CMK (cell line): ENCODE measurements at regions not wholly inside any gene's neighbourhood (a gene's known extent, or its start where the extent isn't known, plus 50 kb on each side); places are given as distances from the start of the nearest gene placed in this dataset.

Experiments used
- DNase-seq: peaks from one replicate; pipeline ENCODE4 v3.0.0-alpha.2; 2010; ENCODE audit warnings: low read depth

DNA sequence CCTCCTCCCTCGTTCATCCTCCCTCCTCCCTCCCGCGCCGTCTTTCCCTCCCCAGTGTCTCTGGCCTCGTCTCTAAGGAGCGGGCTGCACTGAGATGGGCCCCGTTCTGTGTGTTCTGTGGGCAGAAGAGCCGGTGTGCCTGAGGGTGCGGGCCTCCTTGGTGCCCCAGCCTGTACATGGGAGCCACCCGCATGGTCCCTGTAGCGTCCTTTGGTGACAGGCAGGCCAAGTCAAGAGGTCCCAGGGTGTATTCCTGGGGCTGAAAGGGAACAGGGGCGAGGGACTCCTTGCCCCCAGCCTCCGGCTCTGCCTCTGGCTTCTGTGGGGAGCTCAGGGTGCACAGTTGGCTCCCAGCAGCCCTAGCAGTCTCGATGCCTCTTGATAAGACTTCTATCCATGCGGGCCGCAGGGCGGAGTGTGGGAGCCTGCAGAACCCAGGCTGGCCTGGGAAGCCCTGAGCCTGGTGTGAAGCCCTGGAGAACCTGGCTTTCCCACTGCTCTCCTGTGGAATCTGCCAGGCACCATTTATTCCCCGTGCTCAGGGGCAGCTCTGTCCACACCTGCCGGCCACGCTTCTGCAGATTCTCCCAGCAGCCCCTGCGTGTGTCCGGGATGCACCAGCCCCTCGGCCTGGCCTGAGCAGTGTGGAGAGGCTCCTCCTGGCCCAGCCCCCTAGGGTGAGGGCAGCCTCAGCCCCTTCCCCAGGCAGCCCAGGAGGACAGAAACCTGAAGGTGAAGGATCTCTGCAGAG is 181.3 kb downstream of the KIF26A start:
- no peak for DNase-seq

- no peak for DNase-seq
Measured at GRCh38 chr14:104320611-104321086, 182.3 kb downstream of the KIF26A start.

- DNase-seq, result no peak
Measured at GRCh38 chr14:104321088-104321801, 182.9 kb downstream of the KIF26A start.

- DNase-seq, result no peak
Measured at GRCh38 chr14:104321802-104322130, 183.4 kb downstream of the KIF26A start.

DNA sequence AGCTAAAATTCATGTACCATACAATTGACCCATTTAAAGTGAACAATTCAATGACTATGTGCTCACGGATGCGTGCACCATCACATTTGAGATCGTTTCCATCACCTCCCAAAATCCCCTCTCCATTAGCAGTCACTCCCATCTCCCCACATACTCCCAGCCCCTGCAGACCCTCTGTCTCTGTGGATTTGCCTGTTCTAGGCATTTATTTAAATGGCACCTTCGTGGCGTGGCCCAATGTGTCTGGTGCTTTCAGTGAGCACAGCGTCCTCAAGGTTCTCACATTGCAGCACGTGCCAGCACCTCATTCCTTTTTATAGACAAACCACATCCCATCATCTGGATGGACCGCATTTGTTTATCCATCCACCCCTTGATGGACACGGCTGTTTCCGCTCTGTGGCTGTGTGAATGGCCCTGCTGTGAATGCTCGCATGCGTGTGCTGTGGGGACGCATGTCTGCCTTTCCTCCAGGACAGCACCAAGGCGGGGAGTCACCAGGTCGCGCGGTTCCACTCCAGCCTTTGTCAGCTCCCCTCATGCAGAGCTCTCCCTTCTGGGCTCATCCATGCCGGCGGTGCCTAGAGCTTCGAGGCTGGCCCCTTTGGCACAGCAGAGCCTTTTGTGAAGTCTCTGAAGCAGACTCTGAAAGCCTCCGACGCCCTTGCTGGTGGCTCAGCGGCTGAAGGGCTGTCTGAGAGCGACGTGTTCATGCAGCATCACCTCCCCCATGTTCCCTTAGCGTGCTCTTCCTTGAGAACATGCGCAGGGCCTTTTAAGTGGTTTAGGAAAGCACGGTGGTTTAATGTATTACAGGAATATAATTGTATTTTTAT is 184.4 kb downstream of the KIF26A start:
- DNase-seq, result no peak

GRCh38 chr14:104323551-104324175 is 185.3 kb downstream of the KIF26A start:
- no peak for DNase-seq

GRCh38 chr14:104326848-104327247 is 188.5 kb downstream of the KIF26A start:
- no peak for DNase-seq

DNA sequence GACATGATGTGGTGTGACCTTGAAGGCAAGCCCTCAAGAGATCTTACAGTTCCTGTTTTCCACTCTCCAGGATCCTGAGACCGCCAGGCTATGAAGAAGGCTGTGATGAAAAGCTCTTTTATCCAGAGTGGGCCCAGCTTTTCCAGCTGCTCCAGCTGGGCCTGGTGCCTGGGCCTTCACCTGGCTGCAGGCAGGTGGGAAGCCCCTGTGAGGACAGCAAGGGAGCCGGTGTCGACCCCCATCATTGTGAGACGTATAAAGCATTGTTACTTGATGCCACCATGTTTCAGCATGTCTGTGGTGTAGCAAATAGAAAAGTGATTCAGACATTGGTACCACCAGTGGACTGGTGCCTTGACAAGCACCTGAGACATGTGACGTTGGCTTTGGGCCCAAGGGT is 190.2 kb downstream of the KIF26A start:
- no peak for DNase-seq

GRCh38 chr14:104329793-104330192 is 191.4 kb downstream of the KIF26A start:
- DNase-seq, result no peak

- no peak for DNase-seq
Measured at GRCh38 chr14:104331871-104332605, 193.7 kb downstream of the KIF26A start.

DNA sequence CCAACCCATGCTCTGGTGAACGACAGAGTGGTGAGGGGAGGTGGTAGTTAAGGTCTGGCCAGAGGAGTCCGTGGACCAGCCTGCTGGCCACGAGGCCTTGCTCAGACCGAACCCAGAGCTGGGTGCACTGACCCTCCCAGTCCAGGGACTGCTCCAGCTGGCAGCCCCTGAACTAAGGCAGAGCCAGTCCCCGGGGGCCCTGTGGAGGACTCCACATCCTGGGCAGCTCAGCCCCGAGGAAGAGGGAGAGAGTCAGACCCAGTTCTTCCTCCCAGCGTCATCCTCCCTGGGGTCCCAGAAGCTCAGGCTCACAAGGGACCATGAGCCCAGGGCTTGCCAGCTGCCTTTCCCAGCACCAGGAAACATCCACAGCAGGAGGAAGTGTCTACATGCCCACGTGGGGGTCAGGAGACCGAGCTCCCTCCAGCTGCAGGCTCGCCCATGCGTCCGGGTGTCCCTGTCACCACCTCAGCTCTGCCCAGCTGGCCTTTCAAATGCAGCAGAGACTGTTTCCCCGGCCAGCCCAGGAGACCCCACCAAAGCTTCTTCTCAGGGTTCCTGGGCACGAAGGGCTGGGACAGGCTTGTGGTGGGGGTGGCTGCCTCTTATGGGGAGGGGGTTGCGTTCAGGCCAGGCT is 194.4 kb downstream of the KIF26A start:
- DNase-seq, result no peak

DNA sequence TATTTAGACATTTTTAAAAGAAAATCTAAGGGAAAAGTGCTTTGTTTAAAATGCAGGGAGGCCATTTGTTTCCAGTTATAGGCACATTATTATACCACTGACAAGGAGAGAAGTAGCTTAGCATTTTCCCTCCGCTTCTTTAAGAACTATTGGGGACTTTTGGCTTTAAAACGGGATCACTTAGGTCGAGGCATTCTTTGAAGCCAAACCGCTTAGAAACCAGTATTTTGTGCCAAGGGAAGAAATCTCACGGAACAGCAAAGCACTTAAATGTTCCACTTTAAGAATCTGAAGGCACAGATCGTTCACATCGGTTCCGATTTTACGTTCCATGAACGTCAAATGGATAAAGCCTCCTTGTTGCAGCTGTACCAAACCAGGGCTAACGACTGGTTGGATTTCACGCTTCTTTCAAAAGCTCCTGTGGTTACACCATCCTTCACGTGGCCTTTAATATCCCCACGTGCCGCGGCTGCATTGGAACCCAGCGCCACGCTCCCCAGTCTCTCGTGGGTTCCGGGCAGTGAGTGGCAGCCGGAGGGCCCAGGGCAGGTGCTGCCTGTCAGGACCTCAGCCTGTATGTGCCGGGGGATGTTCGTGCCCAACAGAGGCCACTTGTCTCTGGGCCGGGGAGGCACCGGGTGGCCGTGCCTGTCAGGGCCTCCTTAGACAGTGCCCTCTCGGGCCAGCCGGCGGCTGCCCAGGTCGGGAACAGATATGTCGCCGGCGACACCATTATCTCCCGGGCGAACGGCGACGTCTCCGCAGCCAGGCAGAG is 195.4 kb downstream of the KIF26A start:
- DNase-seq, result no peak

- DNase-seq, result no peak
Measured at GRCh38 chr14:104334424-104335161, 196.2 kb downstream of the KIF26A start.

- no peak for DNase-seq
Measured at GRCh38 chr14:104335176-104335575, 196.8 kb downstream of the KIF26A start.

- no peak for DNase-seq
Measured at GRCh38 chr14:104335611-104336010, 197.2 kb downstream of the KIF26A start.

- no peak for DNase-seq
Measured at GRCh38 chr14:104337351-104337750, 199.0 kb downstream of the KIF26A start.

DNA sequence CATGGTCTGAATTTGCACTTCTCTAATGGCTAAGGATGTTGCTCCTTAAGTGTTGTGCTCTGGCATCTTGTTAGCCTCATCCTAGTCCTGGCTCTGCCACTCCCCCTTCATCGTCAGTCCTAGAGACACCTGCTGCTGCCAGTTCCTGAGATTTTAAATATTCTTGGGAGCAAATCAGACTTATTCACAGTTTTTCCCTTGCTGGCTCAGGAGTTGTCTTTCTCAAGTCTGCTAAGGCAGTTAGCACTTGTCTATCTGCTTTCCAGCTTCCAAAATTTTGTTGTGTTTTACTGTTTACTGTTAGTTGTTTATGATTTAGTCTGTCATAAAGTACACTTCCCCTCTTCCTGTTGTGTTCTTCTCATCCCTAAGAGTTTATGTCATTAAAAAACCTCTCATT is 201.0 kb downstream of the KIF26A start:
- DNase-seq, result no peak

- no peak for DNase-seq
Measured at GRCh38 chr14:104339829-104340228, 201.4 kb downstream of the KIF26A start.
